Right hindlimb (tissue), 1 donor: ENCODE measurements at regions not wholly inside any gene's neighbourhood (a gene's known extent, or its start where the extent isn't known, plus 50 kb on each side); places are given as distances from the start of the nearest gene placed in this dataset.
A peak's percentile ranks its signal among the peaks of the same experiment; 100 is the strongest.
"Not testable (repeated sequence)": the region's sequence is repeated elsewhere in the genome, so short reads cannot be mapped to it uniquely, and the experiment has no call there.

Source experiments
- DNase-seq: peaks from one replicate; pipeline ENCODE4 v3.0.0-alpha.2; 2018

GRCh38 chr4:28444886-28445496, 1584.3 kb downstream of the STIM2 start:
- DNase-seq: no peak

DNA sequence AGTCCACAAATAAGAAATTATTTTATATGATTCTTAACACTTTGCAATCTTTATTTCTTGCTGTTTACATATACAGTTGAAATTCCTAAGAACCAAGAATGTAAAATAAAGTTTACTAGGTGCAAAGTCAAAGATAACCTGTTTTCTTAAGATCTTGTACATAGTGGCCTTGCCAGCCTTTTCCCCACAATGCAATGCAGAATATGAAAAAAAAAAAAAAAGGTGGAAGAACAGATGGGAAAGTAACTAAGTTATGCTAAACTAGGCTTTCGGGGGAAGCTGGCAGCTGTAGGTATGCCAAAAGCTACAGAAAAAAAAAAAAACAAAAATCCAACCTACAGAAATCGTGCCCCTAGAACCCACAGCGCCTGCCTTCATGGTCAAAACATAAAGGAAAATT, 1588.4 kb downstream of the STIM2 start:
- DNase-seq: no peak

GRCh38 chr4:28451346-28451745, 1590.7 kb downstream of the STIM2 start:
- DNase-seq: no peak

- DNase-seq: peak; percentile 52
These were observed 1602.4 kb downstream of the STIM2 start for GRCh38 chr4:28462766-28463700.

- DNase-seq: no peak
These were observed 1604.2 kb downstream of the STIM2 start for GRCh38 chr4:28464823-28465222.

DNA sequence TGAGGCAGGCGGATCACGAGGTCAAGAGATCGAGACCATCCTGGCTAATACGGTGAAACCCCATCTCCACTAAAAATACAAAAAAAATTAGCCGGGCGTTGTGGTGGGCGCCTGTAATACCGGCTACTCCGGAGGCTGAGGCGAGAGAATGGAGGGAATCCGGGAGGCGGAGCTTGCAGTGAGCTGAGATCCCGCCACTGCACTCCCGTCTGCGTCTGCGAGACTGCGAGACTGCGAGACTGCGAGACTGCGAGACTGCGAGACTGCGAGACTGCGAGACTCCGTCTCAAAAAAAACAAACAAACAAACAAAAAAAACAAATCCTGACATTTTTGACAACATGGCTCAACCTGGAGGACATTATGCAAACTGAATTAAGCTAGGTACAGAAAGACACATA, 1606.2 kb downstream of the STIM2 start:
- DNase-seq: not testable (repeated sequence)

DNA sequence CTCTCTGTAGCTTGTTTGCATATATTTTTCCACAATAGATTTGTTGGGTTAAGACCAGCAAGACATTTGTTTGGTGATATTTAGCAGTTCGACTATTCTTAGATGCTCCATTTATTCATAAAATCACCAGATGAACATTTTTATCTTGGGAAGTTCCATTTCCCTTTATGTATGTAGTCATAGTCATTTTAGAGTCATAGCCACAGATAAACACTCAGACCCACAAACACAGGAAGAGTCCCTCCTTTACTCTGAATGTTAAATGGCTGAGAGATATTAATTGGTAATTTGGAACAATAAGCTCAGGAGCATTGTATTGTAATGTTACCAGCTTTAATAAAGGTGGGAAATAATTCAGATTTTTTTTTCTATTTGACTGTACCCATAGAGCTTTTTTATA, 1608.7 kb downstream of the STIM2 start:
- no peak for DNase-seq

DNA sequence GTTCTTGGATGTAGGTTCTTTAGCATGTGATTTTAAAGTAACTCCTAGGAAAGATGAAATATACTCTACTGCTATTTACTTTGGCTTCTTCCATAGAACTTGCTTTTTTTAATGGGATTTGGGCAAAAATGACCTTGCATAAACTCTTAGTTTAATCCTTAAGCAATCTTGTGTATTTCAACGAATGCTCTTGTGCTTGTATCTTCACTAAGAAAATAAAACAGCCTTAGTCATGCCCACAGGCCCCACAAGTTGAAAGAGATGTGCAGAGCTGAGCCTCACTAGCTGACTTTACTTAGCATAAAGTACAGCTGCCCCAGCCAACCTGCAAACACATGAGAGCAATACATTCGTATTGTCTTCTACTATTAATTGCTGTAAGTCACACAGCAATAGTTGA, 1609.2 kb downstream of the STIM2 start:
- DNase-seq: no peak

GRCh38 chr4:28475381-28475780, 1614.7 kb downstream of the STIM2 start:
- DNase-seq: no peak

DNA sequence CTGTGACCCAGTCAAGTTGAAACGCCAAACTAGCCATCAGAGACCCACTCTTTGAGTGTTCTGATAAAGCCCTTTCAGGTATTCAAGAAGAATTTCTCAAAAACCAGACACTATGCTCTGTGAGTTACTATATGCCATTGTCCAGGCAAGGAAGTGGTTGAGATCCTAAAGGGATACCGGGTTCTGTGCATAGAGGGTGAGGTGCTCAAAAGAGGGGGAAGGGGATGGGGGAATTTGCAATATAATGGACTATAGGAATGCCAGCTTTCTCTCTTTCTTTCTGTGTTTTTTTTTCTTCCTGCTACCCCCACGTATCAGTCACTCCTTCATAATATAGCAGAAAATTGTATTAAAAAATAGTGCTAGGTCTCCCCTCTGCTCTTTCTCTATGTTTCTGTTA, 1619.0 kb downstream of the STIM2 start:
- no peak for DNase-seq

- DNase-seq: no peak
These were observed 1620.9 kb downstream of the STIM2 start for GRCh38 chr4:28481565-28481964.

GRCh38 chr4:28482580-28483270, 1622.1 kb downstream of the STIM2 start:
- no peak for DNase-seq

- DNase-seq: no peak
These were observed 1627.4 kb downstream of the STIM2 start for GRCh38 chr4:28488021-28488420.

- no peak for DNase-seq
These were observed 1630.0 kb downstream of the STIM2 start for GRCh38 chr4:28490669-28491068.

DNA sequence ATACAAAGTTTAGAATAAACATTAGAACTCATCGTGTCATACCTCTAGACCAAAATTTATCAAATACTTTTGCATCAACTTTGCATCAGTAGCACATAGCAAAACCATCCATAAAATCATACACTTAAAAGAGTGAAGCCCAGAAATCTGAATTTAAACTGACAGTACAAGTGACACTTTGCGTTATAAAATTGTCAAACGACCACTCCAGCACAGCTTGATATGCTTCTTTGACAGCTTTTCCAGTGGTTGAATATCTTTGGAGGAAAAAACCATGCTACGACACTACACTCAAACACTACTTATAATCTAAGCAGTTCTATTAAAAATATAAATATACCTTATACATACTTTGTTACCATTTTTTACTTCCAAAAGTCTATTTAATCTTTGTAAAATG, 1644.4 kb downstream of the STIM2 start:
- DNase-seq: no peak

- DNase-seq: no peak
These were observed 1648.0 kb downstream of the STIM2 start for GRCh38 chr4:28508636-28509035.

DNA sequence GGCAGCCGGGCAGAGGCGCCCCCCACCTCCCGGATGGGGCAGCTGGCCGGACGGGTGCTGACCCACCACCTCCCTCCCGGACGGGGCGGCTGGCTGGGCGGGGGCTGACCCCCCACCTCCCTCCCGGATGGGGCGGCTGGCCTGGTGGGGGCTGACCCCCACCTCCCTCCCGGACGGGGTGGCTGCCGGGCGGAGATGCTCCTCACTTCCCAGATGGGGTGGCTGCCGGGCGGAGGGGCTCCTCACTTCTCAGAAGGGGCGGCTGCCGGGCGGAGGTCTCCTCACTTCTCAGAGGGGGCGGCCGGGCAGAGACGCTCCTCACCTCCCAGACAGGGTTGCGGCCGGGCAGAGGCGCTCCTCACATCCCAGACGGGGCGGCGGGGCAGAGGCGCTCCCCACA, 1654.1 kb downstream of the STIM2 start:
- not testable (repeated sequence) for DNase-seq

DNA sequence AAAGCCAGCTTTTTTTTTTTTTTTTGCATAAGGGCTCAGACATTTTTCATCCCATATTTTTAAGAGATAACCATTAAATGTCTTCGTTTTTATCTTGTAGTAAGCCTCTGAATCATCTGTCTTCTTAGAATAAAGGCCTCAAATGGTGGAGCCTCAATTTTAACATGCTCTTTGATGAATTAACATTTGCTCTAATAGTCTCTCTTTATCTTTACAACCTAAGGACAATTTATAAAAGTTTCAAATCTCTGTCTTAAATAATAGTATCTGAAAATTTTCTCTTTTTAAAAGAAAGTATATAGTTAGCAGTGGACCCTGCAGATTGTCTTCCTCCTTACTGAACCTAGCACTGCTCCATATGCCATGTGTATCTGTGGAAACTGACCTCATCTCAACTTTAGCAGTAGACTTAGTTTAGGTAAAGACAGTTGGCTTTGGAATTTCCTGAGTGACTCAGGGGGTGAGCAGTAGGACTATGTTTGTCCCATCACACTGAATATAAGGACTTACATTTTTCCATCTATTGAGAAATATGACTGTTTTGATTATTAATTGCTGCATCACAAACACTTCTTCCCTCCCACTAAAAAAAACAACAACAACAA, 1658.0 kb downstream of the STIM2 start:
- DNase-seq: no peak

DNA sequence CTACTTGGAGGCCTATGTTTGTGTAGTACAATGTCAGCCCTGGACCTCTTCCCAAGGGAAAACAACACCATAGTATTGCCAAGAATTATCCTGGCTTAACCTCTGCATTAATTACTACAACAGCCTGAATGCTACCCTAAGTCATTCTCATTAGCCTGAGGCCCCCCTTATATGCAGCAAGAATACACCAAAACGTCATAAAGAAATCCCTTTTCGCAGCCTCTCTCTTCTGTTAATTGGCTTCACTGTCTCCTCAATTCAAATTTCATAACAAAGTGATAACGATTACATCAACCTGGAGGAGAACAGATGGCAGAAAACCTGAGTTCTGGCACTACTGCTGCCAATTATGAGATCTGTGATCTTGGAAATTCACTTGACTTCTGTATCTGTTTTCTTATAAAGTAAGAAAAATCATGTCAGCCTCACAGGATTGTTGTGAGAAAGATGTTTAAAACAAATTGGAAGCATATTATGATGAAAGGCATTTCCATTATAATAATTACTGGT, 1663.1 kb downstream of the STIM2 start:
- DNase-seq: no peak

DNA sequence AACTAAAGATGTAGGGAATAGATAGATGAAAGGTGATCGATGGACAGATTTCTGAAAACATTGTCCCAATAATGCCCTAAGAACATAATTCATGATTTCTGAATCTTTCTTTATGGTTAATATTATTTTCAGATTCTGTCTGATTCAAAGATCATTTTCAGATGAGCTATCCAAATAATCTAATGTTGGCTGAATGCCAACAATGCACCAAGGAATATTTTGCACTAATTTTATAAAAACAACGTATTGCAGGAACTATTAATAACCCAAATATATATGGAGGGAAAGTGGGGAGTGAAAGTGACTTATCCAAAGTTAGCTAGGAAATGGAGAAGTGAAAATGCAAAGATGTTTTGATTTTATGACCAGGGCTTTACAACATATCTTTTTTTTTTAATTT, 1675.5 kb downstream of the STIM2 start:
- no peak for DNase-seq

DNA sequence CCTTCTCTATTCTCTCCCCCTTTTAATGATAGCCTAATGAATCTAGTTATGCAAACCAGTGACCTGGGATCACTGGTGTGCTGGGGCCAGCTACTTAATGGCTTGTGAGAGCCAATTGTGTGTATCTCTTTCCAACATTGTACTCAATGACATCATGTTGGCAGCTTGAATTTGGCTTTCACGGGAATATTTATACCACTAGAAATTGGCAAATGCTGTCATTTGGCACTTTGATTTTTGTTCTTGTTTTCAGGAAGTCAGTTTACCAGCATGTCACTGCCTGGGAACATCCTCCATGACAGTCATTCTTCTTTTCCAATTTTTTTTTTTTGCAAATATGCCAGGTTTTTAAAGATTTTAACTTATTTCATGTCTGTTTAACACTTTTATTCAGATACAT, 1685.3 kb downstream of the STIM2 start:
- no peak for DNase-seq

DNA sequence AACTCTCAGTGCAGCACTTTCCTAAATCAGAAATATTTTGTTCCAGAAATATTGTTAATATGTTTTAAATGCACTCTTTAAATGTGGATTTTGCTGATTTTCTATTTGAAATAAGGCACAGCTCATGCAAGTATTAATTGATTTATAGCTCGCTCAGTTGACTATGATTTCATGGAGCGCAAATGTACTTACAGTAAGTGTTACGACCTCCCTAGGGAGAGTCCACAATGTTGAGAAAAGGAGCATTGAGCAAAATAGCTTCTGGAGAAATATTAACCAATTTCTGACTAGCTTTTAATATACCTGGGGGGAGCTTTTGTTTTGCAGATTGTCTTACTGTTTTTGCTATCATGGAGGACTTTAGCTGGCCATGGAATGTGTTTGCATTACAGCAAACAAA, 1687.5 kb downstream of the STIM2 start:
- no peak for DNase-seq

DNA sequence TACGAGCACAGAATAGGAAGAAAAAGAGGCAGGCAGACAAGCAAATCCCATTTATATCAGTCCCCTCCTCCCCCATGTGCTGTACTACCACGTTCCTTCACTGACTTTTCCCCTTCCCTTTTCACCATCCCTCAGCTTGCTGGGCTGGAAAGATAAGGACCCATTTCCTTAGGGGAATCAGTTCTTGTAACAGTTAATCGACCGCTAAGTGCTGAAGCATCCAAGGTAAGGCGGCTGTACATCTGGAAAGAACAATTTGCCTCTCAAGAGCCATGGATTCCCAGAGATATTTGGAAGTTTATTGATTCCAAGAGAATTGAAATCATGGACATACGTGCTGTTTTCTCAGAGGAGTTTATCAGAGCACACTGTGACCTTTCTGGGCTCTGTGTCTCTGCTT, 1688.0 kb downstream of the STIM2 start:
- no peak for DNase-seq
